NCI-H1694 treated with DMSO at 0.1 percent for 48 hours (cell line): ENCODE measurements at regions not wholly inside any gene's neighbourhood (a gene's known extent, or its start where the extent isn't known, plus 50 kb on each side); places are given as distances from the start of the nearest gene placed in this dataset.

Experiments used
- DNase-seq: peaks from one replicate; lab custom pipeline; 2025; lab: John Stamatoyannopoulos, UW

DNA sequence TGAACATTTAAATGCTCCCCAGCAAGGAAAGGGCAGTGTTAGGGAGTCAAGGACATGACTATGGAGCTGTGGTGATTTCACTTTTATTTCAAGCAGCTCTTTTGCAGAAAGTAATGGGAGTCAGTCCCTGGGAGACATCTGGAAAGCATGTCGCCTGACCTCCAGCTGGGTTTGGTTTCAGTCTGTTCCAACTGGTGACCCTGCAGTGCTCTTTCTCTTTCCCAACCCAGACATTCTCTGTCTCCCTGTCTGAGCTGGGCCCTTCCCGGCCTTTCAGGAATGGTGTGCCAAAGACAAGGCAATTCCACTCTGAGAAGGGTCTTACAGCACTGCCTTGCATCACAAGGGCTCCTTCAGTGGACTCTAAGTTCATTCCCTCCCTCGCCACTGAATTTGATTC, 323.2 kb downstream of the OSR1 start:
- DNase-seq: no peak

DNA sequence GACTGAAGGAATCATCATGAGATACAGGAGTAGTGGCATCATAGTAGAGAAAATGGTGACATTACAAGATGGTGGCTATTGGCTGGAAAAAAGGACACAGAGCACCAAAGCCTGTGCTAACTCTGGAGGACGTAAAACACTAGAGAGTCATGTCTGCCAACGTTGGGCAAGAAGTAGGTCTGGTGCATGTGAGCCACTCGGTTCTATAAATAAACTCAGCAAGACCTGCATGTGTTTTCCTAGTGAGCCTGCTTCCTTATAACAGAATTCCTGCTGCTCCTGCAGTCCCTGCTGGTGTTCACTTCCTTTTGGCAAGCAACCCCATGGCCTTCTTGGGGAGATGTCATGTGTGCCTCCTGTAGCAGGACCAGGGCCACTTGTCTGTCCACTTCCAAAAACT, 325.2 kb downstream of the OSR1 start:
- DNase-seq: no peak

- DNase-seq: no peak
Measured at GRCh38 chr2:19031642-19032041, 326.8 kb downstream of the OSR1 start.

GRCh38 chr2:19029655-19030054, 328.8 kb downstream of the OSR1 start:
- no peak for DNase-seq

DNA sequence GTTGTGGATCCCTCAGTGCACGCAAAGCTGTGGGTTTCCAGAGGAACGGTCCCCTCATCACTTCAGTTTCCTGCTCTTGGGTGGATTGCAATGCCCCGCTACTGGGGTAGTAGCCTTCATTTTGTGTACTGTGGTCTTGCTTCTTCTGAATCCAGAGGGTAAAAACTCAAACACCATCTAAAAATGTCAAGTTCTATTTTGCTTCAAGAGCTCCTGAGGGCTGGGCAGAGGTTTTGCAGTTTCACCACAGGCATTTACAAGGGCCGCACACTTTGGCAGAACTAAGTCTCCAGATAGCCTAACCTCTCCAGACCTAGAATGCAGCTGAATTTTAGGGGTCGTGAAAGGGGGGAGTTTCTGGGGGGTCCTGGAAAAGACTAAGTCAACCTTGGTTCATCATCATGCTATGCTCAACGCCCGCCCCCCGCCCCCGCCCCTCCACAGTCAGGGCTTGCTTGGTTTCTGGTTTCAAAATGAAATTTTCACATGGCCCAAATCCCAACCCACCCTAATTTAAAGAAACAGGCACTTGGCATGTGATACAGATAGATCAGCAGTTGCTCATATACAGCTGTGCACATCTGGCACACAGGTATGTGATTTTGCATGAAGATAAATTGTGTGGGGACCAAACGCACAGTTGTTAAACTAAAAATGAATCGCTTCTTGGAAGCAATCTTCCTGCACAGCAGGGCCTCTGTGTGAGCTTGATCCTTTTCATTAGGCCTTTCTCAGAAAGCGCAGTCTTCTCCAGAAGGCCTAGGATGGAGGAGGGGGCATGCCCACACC, 329.6 kb downstream of the OSR1 start:
- DNase-seq: no peak

DNA sequence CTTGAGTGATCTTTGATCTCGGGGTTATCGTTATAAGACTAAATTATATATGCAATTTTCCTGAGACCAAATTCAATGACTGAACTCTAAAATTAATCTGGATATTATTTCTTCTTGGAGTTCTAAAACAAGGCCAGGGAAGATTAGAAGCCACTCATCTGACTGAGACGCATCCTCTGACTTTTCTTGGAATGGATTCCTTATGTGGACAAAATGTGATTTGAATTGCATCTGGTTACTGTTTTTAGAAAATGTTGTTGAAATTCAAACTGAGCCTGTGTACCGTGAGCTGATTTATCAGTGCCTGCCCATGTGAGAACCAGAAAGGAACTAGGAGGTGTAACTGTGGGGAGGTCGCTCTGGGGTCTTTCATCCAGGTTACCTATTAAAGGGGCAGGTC, 330.8 kb downstream of the OSR1 start:
- no peak for DNase-seq

- DNase-seq: no peak
Measured at GRCh38 chr2:19026261-19026660, 332.2 kb downstream of the OSR1 start.

GRCh38 chr2:19022334-19022733, 336.1 kb downstream of the OSR1 start:
- no peak for DNase-seq

GRCh38 chr2:19021721-19022120, 336.7 kb downstream of the OSR1 start:
- DNase-seq: no peak

DNA sequence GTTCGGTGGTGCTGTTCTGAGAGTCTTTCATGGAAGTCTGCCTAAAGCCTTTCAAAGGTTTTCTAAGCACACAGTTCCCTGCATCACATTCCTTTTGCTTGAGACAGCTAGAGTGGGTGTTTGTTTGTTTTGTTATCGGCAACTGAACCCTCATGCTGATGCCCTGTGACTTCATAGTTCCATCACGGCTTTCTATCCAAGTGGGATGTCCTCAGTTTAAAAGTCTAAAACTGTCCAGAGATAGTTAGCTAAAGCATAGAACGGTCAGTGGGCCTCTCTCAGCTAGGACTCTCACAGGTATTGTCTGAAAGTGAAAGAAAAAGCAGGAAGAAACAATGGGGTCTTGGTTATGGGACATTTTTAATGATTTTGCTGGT, 337.3 kb downstream of the OSR1 start:
- no peak for DNase-seq

- no peak for DNase-seq
Measured at GRCh38 chr2:19020144-19021099, 338.0 kb downstream of the OSR1 start.

GRCh38 chr2:19009510-19009909, 348.9 kb downstream of the OSR1 start:
- no peak for DNase-seq

- no peak for DNase-seq
Measured at GRCh38 chr2:19003554-19003953, 354.9 kb downstream of the OSR1 start.

DNA sequence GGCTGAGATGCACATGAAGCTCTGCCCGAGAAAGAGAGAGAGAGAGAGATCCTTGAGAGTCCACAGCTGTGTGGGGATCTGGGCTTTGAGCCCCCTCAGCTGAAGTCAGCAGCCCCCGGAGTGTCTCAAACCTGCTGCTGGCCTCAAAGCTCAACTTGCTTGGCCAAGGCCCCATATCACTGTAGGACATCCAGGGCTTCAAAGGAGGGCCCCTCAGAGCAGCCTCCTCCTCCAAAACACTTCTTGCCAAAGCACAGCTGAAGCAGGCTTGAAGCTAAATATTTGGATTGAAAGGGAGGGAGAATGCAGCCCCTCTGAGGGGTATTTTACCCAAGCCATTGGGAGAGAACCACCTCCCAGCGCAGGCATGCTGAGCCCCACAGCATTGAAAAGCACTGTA, 357.6 kb downstream of the OSR1 start:
- no peak for DNase-seq

DNA sequence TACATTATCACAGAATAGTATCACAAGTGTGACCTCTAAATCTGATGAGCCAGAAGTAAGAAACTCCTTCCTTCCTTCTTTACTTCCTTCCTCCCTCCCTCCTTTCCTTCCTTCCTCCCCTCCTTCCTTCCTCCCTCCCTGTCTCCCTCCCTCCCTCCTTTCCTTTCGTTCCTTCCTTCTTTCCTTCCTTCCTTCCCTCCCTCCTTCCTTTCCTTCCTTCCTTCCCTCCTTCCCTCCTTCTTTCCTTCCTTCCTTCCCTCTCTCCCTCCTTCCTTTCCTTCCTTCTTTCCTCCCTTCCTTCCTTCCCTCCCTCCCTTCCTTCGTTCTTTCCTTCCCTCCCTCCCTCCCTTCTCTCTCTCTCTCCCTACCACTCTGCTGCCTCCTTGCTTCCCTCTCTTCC, 359.2 kb downstream of the OSR1 start:
- DNase-seq: no peak

GRCh38 chr2:18998491-18998890, 359.9 kb downstream of the OSR1 start:
- no peak for DNase-seq

DNA sequence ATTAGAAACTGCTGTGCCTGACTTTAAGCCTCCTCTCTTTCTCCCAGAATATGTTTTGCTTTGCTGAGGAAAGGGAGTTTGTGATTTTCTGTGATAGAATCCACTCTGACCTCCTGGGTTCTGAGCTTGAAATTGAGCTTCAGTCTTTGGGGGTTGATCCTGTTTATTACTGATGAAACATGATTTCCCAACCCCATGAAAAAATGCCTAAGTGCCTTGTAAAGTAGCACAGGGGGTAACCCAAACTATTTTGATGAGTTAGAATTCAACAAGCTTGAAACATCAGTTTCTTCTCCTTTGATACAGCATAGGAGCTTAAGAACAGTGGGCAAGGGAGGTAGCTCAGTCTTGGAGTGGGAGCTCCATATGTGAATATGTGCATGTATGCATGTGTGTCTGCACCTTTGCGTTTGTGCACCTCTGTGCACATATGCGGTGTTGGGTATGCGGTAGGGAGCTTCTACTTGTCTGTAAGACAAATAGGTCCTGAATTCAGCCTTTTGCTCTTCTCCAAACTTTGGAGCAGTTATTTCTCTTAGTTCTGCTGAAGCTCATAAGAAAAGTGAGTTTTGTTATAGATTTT, 364.6 kb downstream of the OSR1 start:
- DNase-seq: no peak

GRCh38 chr2:18991177-18992168, 366.9 kb downstream of the OSR1 start:
- DNase-seq: peak; percentile 98

DNA sequence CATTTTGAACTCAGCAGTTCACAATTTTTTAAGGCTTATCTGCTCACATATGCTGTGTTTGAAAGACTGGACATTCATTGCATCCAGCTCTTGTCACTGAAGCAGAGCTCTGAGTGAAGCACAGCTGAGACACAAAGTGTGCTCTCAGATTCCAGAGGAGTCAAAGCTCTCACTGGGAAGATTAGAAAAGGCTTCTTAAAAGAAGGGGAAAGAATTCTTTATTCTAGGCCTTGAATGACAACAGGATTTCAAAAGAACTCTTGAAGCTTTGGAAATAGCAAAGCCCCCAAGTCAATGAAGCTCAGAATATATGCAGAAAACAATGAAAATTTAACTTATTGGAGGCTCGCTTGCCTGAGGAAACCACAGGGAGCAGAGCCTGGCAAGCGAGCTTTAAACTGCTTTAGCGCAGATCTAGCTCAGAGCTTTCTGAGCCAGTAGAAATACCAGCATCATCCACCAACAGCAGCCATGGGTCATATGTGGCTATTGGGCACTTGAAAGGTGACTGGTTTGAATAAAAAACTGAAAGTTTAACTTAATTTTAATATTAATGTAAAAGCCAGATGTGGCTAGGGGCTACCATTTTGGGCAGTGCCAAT, 369.7 kb downstream of the OSR1 start:
- no peak for DNase-seq

DNA sequence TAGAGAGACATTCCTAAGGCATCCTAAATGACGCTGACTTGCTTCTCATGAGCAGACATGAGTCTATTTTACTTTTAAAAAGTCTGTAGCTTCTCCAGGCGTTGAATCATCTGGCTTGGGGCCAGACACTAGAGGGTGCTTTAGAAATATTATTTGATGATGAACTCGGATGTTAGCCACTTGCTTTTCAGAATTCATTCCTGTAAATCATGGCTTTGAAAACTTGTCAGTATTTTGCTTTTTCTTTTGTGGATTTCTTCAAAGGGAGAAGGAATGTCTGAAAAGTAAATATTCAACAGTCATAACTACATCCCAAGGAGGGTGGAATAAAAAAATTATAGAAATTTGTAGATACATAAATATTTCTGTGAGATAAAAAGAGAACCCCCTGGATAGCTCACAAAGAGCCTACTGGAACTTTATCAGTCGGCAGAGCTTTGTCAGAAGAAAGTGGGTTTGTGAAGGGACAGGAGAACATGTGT, 370.8 kb downstream of the OSR1 start:
- peak; percentile 49 for DNase-seq

DNA sequence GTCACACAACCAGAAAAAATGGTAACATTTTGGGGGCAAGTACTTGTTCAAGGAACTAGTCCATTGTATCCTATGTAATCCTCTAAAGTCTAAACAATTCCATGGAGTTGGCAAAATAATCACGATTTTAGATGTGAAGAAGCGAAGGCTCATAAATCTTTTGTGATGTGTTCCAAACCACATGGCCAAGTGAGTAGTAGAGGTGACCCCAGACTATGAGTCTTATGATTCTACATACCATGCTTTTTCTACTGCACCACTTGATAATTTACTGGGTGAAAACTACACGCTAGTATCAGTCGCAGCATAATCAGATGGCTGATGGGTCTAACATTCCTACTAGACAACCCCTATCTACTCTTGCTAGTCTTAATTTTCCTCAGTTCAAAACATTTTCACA, 371.4 kb downstream of the OSR1 start:
- no peak for DNase-seq
